HEK293T (cell line): ENCODE measurements at regions not wholly inside any gene's neighbourhood (a gene's known extent, or its start where the extent isn't known, plus 50 kb on each side); places are given as distances from the start of the nearest gene placed in this dataset.

Experiments
- CTCF ChIA-PET: fragments of 350-600 bp; formaldehyde crosslinking; extraction: SDS; loops from one replicate; lab custom pipeline; 2021; ENCODE audit warnings: antibody characterized with exemption, inconsistent platforms; lab: Yijun Ruan, JAX
- POLR2A ChIA-PET: fragments of 350-600 bp; formaldehyde crosslinking; extraction: SDS; loops from one replicate; lab custom pipeline; 2020; ENCODE audit warnings: antibody characterized with exemption, inconsistent platforms; lab: Yijun Ruan, JAX
- DNase-seq: peaks from one replicate; pipeline ENCODE4 v3.0.0; 2012; ENCODE audit warnings: mixed read lengths; ENCODE audit errors: extremely low spot score
- ARNT ChIP-seq: fragments of 450-650 bp; IDR thresholded peaks from 2 replicates; pipeline ENCODE4 v1.6.1; 2017; ENCODE audit warnings: mild to moderate bottlenecking
- BHLHE40 ChIP-seq: fragments of 450-650 bp; IDR thresholded peaks from 2 replicates; pipeline ENCODE4 v1.6.1; 2016; ENCODE audit warnings: mild to moderate bottlenecking, moderate library complexity, borderline replicate concordance
- CTBP1 ChIP-seq: fragments of 450-650 bp; IDR thresholded peaks from 2 replicates; pipeline ENCODE4 v1.6.1; 2016; ENCODE audit warnings: borderline replicate concordance
- ELF4 ChIP-seq: fragments of 450-650 bp; IDR thresholded peaks from 2 replicates; pipeline ENCODE4 v1.6.1; 2017; ENCODE audit warnings: antibody characterized with exemption
- FOXA1 ChIP-seq: fragments of 450-650 bp; IDR thresholded peaks from 2 replicates; pipeline ENCODE4 v1.6.1; 2016; ENCODE audit warnings: mild to moderate bottlenecking
- FOXK2 ChIP-seq: fragments of 450-650 bp; IDR thresholded peaks from 2 replicates; pipeline ENCODE4 v1.6.1; 2016; ENCODE audit warnings: mild to moderate bottlenecking
- FOXM1 ChIP-seq: fragments of 450-650 bp; IDR thresholded peaks from 2 replicates; pipeline ENCODE4 v1.6.1; 2017; ENCODE audit warnings: mild to moderate bottlenecking, borderline replicate concordance
- HDGF ChIP-seq: fragments of 450-650 bp; IDR thresholded peaks from 2 replicates; pipeline ENCODE4 v1.6.1; 2017; ENCODE audit warnings: antibody characterized with exemption, borderline replicate concordance
- L3MBTL2 ChIP-seq: fragments of 450-650 bp; conservative IDR thresholded peaks from 2 replicates; pipeline ENCODE4 v1.6.1; 2016; ENCODE audit warnings: mild to moderate bottlenecking
- LEF1 ChIP-seq: fragments of 450-650 bp; IDR thresholded peaks from 2 replicates; pipeline ENCODE4 v1.6.1; 2017; ENCODE audit warnings: mild to moderate bottlenecking, borderline replicate concordance
- NFRKB ChIP-seq: fragments of 450-650 bp; IDR thresholded peaks from 2 replicates; pipeline ENCODE4 v1.6.1; 2016; ENCODE audit warnings: mild to moderate bottlenecking, moderate library complexity
- SP1 ChIP-seq: fragments of 450-650 bp; IDR thresholded peaks from 2 replicates; pipeline ENCODE4 v1.6.1; 2017
- SUZ12 ChIP-seq: fragments of 450-650 bp; IDR thresholded peaks from 2 replicates; pipeline ENCODE4 v1.6.1; 2016; ENCODE audit warnings: mild to moderate bottlenecking
- TARDBP ChIP-seq: fragments of 450-650 bp; IDR thresholded peaks from 2 replicates; pipeline ENCODE4 v1.6.1; 2016
- ZNF384 ChIP-seq: fragments of 450-650 bp; IDR thresholded peaks from 2 replicates; pipeline ENCODE4 v1.6.1; 2016
- TF ChIP-seq, protein P1 (sequence below): fragments of 450-650 bp; IDR thresholded peaks from 2 replicates; pipeline ENCODE4 v1.6.1; 2016

DNA sequence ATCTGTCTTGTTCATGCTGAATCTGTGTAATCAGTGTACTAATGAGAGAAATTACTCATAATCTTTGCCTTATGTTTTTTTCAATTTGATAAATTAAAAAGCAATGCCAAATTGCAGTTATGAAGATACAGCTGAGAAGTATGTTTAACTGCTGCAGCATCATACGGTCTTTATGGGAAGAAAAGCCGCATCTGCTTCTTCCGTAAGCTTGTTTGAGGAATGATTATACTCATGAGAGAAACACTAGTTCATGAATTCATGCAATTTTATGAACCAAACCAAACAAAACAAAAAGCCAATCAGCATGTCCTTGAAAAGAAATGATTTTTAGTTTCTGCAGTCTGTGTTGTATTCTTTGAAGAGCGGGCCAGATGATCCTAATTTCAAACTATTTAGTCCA lies 275.9 kb upstream of the ARHGEF26 start:
- ChIA-PET POLR2A (no interaction called here), CTCF (interaction anchor here (1.0 kb wide), 1 partner anchor 10 kb away, joined by 3 read pairs; no protein-coding TSS in a partner anchor)
- TF ChIP-seq SP1 (no peak), CTBP1 (no peak), LEF1 (no peak), ZNF384 (no peak), BHLHE40 (no peak), FOXA1 (no peak), L3MBTL2 (no peak), FOXK2 (no peak), ELF4 (no peak), SUZ12 (no peak), HDGF (no peak), ARNT (no peak), FOXM1 (no peak), NFRKB (no peak), TARDBP (no peak)
- TF ChIP-seq, protein P1, sequence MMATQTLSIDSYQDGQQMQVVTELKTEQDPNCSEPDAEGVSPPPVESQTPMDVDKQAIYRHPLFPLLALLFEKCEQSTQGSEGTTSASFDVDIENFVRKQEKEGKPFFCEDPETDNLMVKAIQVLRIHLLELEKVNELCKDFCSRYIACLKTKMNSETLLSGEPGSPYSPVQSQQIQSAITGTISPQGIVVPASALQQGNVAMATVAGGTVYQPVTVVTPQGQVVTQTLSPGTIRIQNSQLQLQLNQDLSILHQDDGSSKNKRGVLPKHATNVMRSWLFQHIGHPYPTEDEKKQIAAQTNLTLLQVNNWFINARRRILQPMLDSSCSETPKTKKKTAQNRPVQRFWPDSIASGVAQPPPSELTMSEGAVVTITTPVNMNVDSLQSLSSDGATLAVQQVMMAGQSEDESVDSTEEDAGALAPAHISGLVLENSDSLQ, result no peak
- no peak for DNase-seq

DNA sequence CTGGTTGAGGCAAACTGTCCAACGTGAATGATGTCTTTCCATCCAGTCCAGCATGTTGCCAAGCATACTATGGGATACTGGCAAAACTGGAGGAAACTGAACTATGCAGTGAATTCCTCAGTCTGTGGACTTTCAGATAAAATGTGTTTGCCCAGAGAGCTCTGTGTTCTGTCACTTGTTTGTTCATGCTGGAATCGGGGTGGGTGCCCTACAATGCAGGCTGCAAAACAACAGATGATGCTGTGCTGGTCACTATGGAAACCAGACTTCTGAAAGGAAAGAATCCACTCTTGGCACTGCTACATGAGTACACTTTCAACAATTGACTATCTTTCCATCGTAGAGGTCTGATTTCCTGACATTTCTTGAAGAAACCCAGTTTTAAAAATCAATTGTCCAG lies 272.5 kb upstream of the ARHGEF26 start:
- DNase-seq, result no peak
- ChIA-PET CTCF (no interaction called here), POLR2A (no interaction called here)
- no peak for TF ChIP-seq FOXK2
- TF ChIP-seq TARDBP, result no peak
- no peak for TF ChIP-seq NFRKB
- TF ChIP-seq BHLHE40, result no peak
- TF ChIP-seq ZNF384, result no peak
- TF ChIP-seq L3MBTL2, result no peak
- no peak for TF ChIP-seq FOXM1
- TF ChIP-seq FOXA1, result no peak
- TF ChIP-seq ARNT, result no peak
- TF ChIP-seq, protein P1, result no peak
- TF ChIP-seq SUZ12, result no peak
- no peak for TF ChIP-seq HDGF
- no peak for TF ChIP-seq ELF4

DNA sequence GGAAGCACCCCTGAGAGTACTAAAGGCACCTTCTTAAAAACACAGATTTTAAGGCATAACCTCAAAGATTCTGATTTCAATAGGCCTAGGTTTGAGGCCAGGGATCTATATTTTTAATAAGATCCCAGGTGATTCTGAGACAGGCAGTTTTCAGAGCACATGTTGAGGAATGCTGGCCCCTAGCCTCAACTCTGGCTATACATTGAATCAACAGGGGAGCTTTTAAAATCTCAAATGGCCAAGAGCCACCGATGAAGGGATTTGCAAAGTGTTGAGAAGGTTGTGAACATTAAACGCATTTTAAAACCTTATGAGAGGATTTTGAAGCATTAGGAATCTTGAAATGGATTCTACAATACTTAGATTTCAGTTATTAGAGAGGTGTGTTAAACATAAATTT lies 268.8 kb upstream of the ARHGEF26 start:
- CTCF ChIA-PET, result no interaction called here
- DNase-seq, result no peak
- TF ChIP-seq ARNT, result no peak
- TF ChIP-seq HDGF, result no peak
- TF ChIP-seq TARDBP, result no peak
- TF ChIP-seq FOXM1, result no peak
- no peak for TF ChIP-seq CTBP1
- TF ChIP-seq FOXA1, result no peak
- TF ChIP-seq, protein P1, result no peak
- no peak for TF ChIP-seq LEF1
- TF ChIP-seq BHLHE40, result no peak
- TF ChIP-seq ELF4, result no peak
- no peak for TF ChIP-seq L3MBTL2
- no peak for TF ChIP-seq SUZ12
- no peak for TF ChIP-seq NFRKB
- POLR2A ChIA-PET, result no interaction called here

DNA sequence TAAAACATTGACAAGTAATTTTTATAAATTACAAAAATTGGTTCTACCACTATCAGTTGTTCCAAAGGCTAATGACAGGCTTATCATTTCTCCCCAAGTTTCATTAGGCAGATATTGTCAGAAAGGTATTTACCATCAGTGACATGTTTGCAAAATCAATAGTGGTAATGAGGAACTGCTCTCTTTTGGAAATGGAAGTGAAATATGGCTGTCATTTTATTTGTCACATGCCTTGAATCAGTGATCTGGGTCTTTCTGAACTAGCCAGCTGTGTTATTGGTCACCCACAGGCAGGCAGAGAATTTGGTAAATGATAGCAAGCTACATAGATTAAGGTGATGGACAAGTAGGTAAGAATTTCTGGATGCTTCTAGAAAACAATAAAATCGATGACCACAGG lies 268.0 kb upstream of the ARHGEF26 start:
- CTCF ChIA-PET, result no interaction called here
- POLR2A ChIA-PET, result no interaction called here
- no peak for TF ChIP-seq HDGF
- no peak for TF ChIP-seq TARDBP
- no peak for TF ChIP-seq CTBP1
- no peak for TF ChIP-seq LEF1
- no peak for TF ChIP-seq L3MBTL2
- TF ChIP-seq, protein P1, result no peak
- TF ChIP-seq ZNF384, result no peak
- TF ChIP-seq SUZ12, result no peak
- TF ChIP-seq ELF4, result no peak
- TF ChIP-seq FOXM1, result no peak
- no peak for TF ChIP-seq BHLHE40
- DNase-seq, result no peak

DNA sequence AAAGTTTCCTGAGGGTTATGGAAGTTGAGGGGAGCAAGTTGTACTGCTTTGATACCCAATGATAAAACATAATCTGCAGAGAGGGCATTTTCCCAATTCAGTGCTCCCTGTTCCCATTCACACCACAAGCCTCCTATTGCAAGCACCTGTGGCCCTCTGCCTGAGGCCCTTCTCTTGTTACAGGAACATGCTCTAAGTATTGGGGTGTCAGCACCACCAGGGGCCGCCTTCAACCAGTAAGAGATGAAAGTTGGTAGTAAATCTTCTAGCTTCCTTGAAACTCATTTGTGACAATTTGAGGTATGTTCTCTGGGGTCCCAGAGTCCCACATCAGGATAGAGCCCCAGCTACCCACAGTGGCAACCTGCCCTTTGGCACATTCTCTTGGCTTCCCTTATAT lies 265.4 kb upstream of the ARHGEF26 start:
- POLR2A ChIA-PET, result no interaction called here
- CTCF ChIA-PET, result no interaction called here
- TF ChIP-seq NFRKB (no peak), FOXM1 (no peak), HDGF (no peak), SUZ12 (no peak), CTBP1 (no peak), LEF1 (no peak), ZNF384 (no peak), BHLHE40 (no peak), TARDBP (no peak), ELF4 (no peak), FOXK2 (no peak), FOXA1 (no peak), L3MBTL2 (no peak), ARNT (no peak), SP1 (no peak)
- TF ChIP-seq, protein P1, result no peak
- no peak for DNase-seq
